OCI-LY3 (cell line): ENCODE measurements at regions not wholly inside any gene's neighbourhood (a gene's known extent, or its start where the extent isn't known, plus 50 kb on each side); places are given as distances from the start of the nearest gene placed in this dataset.

ENCODE experiments used
- EZH2phosphoT487 ChIP-seq: fragments of 200-600 bp; shearing (Covaris generic); IDR thresholded peaks from 2 replicates; pipeline ENCODE4 v1.6.1; 2018; ENCODE audit warnings: antibody characterized with exemption, mixed run types, low read depth
- TF ChIP-seq, protein P1 (sequence below): fragments of 200-600, 300-600 bp; sonication (generic); IDR thresholded peaks from 2 replicates; pipeline ENCODE4 v1.5.1; 2014; ENCODE audit warnings: antibody characterized with exemption, low read length, low read depth

- TF ChIP-seq, protein P1, sequence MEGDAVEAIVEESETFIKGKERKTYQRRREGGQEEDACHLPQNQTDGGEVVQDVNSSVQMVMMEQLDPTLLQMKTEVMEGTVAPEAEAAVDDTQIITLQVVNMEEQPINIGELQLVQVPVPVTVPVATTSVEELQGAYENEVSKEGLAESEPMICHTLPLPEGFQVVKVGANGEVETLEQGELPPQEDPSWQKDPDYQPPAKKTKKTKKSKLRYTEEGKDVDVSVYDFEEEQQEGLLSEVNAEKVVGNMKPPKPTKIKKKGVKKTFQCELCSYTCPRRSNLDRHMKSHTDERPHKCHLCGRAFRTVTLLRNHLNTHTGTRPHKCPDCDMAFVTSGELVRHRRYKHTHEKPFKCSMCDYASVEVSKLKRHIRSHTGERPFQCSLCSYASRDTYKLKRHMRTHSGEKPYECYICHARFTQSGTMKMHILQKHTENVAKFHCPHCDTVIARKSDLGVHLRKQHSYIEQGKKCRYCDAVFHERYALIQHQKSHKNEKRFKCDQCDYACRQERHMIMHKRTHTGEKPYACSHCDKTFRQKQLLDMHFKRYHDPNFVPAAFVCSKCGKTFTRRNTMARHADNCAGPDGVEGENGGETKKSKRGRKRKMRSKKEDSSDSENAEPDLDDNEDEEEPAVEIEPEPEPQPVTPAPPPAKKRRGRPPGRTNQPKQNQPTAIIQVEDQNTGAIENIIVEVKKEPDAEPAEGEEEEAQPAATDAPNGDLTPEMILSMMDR, result no peak
- no peak for TF ChIP-seq EZH2phosphoT487
These were observed 76.9 kb downstream of the LEPR start for GRCh38 chr1:65497256-65497830.
